ENCODE measurements at regions not wholly inside any gene's neighbourhood (a gene's known extent, or its start where the extent isn't known, plus 50 kb on each side); places are given as distances from the start of the nearest gene placed in this dataset.

- DNase-seq: peak; percentile 8
Measured at GRCh38 chr17:77494664-77495435, 354.1 kb downstream of the SEC14L1 start.

DNA sequence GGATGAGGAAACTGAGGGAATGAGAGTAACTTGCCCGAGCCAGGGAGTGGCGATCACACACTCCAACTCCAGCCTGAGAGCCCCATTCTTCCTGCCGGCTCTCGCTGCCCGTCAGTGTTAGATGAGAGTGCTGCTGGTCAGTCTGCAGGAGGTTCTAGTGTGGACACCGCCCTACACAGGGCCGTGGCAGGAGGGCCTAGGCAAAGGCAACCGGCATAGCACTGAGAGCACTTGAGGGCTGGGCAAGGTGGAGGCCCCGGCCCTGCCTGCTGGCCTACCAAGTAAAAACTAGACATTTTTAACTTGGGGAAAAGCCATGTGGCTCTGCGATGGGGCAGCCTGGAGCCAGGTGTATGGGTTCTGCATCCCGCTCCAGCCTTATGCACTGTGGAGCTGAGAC, 354.8 kb downstream of the SEC14L1 start:
- no peak for DNase-seq

GRCh38 chr17:77496401-77496801, 355.6 kb downstream of the SEC14L1 start:
- no peak for DNase-seq

GRCh38 chr17:77496831-77497577, 356.2 kb downstream of the SEC14L1 start:
- DNase-seq: no peak

GRCh38 chr17:77497578-77497934, 356.8 kb downstream of the SEC14L1 start:
- no peak for DNase-seq

DNA sequence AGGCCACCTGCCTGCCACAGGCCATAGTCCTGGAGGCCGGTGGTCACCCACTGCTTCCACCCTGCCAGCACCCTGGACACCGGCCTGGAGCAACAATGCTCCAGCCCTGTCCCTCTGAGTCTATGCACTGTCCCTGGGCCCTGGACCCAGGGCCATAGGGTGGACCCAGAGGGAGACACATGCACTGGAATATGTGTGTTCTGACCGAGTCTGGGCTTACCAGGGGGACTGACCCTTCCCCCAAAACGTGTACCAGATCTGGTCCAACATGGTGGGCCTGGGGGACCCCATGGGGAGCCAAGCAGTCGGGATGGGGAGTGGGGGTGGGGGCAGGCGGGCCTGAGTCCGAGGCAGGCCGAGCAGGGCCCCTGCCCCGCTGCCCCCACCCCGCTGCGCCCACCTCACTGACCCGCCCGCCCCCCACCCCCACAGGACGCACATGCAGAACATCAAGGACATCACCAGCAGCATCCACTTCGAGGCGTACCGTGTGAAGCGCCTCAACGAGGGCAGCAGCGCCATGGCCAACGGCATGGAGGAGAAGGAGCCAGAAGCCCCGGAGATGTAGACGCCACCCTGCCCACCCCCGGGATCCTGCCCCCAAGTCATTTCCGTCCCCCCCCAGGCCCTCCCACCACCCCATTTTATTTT, 357.4 kb downstream of the SEC14L1 start:
- no peak for DNase-seq

DNA sequence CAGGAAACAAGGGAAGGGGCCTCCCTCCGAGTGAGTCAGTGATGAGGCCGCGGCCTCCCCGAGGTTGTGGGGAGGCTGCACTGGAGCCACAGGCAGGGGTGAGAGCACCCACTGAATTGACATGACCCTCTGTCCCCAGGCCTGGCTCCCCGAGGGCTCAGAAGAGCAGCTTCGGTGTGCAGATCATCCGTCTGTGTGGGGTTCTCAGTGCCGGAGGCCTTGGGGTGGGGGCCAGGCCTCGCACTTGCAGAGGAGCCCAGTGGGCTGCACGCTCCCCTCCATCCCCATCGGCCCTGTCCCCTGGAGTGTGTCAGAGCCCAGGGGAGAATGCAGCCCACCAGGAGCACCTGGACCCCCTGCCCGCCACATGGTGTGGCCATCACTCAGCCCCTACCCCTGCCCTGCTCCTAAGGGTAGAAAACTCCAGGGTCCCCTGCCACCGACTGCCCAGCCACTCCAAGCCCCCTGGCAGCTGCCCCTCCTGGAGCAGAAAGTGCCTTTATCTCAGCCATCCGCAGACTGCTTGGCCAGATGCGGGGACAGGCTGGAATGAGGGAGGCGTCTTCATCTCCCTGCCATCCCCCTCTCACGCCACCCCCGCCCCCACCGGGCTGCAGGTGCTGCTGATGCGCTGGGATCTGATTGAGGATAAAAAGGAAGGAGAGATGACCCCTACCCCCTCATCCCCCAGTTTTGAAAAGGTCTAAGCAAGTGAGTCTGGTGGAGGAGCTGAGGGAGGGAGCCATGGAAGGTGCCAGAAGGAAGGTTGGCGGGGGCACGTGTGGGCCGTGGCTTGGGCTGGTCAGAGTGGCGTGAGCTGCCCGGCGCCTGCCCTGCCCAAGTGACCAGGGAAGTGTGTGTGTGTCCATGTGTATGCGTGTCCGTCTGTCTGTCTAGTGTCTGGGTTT, 358.3 kb downstream of the SEC14L1 start:
- no peak for DNase-seq

DNA sequence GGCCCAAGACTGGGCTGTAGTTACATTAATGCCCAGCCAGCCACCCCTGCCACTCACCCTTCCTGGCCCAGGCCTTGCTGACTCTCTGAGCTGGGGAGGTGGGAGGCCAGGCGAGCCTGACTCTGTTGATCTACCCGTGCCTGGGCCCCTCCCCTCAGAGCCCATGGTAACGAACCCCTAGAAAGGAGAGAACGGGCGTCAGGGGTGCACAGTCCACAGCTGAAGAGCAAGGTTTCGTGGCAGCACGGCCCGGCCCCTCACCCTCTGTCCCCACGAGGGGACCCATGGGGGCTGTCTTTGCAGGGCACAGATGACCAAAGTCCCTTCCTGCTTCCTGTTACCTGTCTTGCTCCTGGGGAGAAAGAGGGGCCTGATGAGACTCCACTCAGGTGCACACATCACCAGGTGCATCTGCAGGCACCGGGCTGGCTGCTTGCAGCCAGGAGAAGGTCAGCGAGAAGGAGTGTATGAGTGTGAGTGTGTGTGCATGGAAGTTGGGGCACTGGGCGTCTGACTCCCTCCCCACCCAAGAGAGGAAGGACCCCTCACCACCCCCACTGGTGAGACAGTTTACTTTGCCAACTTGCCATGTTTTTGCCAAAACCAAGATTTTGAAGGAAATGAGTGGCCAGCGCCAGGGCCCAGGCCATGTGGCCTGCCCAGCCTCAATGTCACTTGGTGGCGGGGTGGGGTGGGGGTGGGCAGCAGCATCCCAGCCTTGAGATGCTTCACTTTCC, 359.1 kb downstream of the SEC14L1 start:
- no peak for DNase-seq

- no peak for DNase-seq
Measured at GRCh38 chr17:77501101-77501566, 360.4 kb downstream of the SEC14L1 start.

DNA sequence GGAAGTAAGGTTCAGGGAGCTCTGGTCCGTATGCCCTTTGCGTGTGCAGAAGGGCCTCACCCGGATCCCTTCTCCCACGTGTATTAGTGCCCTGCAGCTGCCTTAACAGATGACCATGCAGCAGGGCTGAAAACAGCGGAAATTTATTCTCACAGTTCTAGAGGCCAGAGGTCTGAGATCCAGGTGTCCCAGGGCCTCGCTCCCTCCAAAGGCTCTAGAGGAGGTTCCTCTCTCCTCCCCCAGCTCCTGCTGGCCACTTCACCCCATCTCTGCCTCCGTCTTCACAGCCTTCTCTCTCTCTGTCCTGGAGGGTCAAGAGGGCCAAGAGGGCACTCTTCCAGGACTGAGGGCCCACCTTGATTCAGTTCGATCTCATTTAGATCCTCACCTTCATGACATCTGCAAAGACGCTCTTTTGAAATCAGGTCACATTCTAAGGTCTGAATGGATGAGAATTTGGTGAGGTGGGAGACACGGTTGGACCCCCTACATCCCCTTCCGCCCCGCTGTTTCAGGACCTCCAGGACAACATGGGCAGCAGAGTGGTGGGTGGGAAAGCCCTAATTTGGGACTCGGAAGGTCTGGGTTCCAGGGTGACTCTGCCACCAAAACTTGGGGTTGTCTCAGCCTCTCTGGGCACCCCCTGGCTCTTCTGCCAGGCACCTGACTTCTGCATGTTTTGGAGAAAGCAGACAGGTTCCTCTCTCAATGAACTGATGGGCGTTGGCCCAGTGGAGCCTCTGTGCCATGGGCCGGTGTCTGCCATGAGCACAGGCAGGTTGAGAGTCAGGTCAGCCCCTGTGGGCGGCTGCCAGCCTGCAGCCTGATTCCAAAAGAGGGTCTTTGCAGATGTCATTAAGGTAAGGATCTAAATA, 361.2 kb downstream of the SEC14L1 start:
- DNase-seq: no peak

DNA sequence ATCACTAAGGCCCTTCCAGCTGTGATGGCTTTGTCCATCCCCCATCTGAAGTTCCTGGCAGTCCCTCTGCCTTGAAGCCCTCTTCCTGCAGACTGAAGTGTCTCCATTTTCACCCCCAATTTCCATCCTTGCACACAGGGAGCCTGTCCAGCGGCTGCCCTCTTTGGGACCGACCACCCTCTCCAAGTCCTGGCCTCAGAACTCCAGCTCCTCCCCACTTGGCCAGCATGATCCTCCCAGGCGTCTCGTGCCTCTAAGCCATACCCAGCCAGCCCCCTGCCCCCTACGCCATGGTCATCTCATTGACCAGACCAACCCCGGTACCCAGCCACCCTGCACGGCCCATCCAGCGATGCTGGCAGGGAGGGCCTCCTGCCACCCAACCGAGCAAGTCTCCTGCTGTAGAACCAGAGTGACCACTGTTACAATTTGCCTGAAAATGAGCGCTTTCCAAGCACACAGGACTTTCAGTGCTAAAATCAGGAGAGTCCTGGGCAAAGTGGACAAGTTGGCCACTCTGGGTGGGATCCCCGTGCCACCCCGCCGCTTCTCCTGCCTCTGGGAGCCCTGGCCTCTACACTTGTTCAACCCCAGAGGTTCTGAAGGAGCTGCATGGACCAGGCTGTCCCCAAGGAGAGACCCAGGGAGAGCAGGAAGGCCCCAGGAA, 362.0 kb downstream of the SEC14L1 start:
- DNase-seq: no peak

DNA sequence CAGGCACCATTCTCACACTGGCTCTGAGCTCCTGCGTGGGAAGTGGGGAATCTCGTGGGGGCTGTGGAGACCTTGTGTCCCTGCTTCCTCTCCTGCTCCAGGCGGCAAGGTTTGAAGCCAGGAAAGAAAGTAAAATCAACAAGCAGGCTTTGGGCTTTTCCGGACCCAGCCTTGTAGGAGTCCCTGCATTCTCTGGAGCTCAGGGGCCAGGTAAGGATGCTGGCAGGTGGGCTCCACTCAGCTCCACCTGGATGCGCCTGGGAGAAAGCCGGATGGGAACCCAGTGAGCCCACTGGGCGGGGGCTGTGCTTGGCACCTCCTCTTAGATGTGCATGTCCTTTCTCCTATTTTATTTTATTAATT, 362.5 kb downstream of the SEC14L1 start:
- DNase-seq: no peak

DNA sequence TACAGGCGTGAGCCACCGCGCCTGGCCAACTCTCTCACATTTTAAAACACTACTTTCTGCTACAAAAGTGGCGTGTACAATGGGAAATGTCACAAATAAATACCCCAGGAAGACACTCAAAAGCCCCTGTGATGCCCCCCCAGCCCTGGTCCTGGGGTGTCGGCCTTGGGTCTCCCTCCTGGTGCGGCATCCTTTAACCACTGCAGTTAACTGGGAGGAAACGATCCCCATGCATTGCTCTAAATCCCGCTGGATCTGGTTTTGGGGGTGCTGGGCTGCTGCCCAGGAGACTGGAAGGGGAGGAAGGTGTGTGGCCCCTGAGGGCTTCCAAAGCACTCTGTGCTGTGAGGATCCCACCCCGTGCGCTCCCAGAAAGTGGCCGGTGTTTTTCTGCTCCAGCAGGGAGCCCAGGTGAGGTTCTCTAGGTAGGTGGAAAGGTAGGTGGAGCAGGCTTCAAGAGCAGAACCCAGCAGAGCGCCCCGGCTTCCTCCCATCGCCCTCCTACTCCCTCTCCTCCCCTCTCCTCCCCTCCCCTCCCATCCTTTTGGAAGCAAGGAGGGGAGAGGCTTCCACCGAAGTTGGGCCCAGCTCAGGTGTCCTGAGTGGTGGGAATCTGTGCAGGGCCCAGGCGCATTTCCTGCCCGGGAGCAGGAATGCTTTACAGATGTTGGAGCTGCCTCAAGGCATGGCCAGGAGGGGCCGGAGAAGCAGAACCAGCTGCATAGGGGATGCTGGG, 363.3 kb downstream of the SEC14L1 start:
- no peak for DNase-seq

DNA sequence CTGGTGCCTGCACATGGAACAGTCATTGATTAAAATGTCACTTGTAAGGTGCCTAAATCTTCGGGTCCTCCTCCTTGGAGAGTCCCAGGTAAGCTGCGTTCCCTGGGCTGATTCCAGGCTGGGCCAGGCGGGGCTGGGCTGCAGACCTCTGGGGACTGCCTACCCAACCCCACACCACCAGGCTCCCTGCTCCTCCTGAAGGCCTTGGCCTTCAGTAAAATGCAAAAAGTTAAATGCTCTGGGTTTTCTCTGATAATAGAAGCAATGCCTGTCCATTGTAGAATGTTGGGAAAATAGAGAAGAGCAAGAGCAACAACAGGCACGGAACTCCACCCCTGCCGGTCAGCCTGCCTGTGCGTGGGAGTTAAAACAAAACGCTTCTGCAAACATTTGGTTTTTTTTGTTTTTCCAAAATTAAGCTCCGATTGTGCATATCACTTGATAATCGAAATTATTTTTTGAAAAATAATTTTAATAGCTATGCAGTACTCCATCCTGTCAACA, 363.9 kb downstream of the SEC14L1 start:
- DNase-seq: no peak

GRCh38 chr17:77505181-77505639, 364.4 kb downstream of the SEC14L1 start:
- DNase-seq: no peak

- DNase-seq: no peak
Measured at GRCh38 chr17:77506371-77506991, 365.7 kb downstream of the SEC14L1 start.

GRCh38 chr17:77507111-77507885, 366.5 kb downstream of the SEC14L1 start:
- no peak for DNase-seq

- DNase-seq: no peak
Measured at GRCh38 chr17:77508047-77508715, 367.4 kb downstream of the SEC14L1 start.
